ENCODE measurements at regions not wholly inside any gene's neighbourhood (a gene's known extent, or its start where the extent isn't known, plus 50 kb on each side); places are given as distances from the start of the nearest gene placed in this dataset.

DNA sequence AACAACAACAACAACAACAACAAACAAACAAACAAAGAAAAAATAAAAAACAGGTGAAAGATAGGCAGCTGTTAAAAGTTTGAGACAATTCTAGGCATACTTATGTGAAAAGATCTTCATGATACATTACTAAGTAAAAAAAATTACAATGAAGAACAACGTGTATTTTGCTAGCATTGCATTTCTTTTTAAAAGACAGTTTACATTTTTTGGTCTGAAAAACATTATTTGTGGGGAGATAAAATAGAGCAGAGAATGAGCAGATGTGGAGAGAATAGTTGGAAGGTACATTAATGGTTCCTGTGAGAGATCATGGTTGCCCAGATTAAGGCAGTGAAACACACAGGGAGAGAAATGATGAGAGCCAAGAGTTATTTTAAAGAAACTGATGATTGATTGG lies 210.2 kb upstream of the MKLN1 start:
- TF ChIP-seq TCF12 (IDR thresholded peaks at IDR 0.05; ENCODE audit: low read depth) (no peak), TEAD4 (IDR thresholded peaks at IDR 0.05) (no peak), CREB1 (IDR thresholded peaks at IDR 0.05; ENCODE audit: low read depth) (no peak), ZBTB7A (IDR thresholded peaks at IDR 0.05; ENCODE audit: low read depth) (no peak), EGR1 (IDR thresholded peaks at IDR 0.05) (no peak), NFIC (IDR thresholded peaks at IDR 0.05) (no peak), RAD21 (IDR thresholded peaks at IDR 0.05; ENCODE audit: low read depth) (no peak), EP300 (IDR thresholded peaks at IDR 0.05; ENCODE audit: borderline replicate concordance) (no peak), YY1 (IDR thresholded peaks at IDR 0.05; ENCODE audit: low read depth) (no peak), CEBPB (IDR thresholded peaks at IDR 0.05) (no peak), FOXM1 (IDR thresholded peaks at IDR 0.05; ENCODE audit: borderline replicate concordance, low read depth) (no peak), TAF1 (IDR thresholded peaks at IDR 0.05; ENCODE audit: low read depth) (no peak)
- TF ChIP-seq, protein P1, sequence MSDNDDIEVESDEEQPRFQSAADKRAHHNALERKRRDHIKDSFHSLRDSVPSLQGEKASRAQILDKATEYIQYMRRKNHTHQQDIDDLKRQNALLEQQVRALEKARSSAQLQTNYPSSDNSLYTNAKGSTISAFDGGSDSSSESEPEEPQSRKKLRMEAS (IDR thresholded peaks at IDR 0.05), result no peak
- TF ChIP-seq, protein P2, sequence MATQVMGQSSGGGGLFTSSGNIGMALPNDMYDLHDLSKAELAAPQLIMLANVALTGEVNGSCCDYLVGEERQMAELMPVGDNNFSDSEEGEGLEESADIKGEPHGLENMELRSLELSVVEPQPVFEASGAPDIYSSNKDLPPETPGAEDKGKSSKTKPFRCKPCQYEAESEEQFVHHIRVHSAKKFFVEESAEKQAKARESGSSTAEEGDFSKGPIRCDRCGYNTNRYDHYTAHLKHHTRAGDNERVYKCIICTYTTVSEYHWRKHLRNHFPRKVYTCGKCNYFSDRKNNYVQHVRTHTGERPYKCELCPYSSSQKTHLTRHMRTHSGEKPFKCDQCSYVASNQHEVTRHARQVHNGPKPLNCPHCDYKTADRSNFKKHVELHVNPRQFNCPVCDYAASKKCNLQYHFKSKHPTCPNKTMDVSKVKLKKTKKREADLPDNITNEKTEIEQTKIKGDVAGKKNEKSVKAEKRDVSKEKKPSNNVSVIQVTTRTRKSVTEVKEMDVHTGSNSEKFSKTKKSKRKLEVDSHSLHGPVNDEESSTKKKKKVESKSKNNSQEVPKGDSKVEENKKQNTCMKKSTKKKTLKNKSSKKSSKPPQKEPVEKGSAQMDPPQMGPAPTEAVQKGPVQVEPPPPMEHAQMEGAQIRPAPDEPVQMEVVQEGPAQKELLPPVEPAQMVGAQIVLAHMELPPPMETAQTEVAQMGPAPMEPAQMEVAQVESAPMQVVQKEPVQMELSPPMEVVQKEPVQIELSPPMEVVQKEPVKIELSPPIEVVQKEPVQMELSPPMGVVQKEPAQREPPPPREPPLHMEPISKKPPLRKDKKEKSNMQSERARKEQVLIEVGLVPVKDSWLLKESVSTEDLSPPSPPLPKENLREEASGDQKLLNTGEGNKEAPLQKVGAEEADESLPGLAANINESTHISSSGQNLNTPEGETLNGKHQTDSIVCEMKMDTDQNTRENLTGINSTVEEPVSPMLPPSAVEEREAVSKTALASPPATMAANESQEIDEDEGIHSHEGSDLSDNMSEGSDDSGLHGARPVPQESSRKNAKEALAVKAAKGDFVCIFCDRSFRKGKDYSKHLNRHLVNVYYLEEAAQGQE (IDR thresholded peaks at IDR 0.05; ENCODE audit: low read depth), result no peak
- TF ChIP-seq, protein P3, sequence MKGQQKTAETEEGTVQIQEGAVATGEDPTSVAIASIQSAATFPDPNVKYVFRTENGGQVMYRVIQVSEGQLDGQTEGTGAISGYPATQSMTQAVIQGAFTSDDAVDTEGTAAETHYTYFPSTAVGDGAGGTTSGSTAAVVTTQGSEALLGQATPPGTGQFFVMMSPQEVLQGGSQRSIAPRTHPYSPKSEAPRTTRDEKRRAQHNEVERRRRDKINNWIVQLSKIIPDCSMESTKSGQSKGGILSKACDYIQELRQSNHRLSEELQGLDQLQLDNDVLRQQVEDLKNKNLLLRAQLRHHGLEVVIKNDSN (IDR thresholded peaks at IDR 0.05), result no peak

DNA sequence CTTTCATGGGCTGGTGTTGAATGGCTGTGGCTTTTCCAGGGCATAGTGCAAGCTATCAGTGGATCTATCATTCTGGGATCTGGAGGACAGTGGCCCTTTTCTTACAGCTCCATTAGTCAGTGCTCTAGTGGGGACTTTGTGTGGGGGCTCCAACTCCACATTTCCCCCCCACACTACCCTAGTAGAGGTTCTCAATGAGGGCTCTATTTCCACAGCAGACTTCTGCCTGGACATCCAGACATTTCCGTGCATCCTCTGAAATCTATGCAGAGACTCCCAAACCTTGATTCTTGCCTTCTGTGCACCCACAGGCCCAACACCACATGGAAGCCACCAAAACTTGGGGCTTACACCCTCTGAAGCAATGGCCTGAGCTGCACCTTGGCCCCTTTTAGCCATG lies 208.3 kb upstream of the MKLN1 start:
- TF ChIP-seq TCF12 (IDR thresholded peaks at IDR 0.05; ENCODE audit: low read depth) (no peak), CEBPB (IDR thresholded peaks at IDR 0.05) (no peak), TEAD4 (IDR thresholded peaks at IDR 0.05) (no peak), NFIC (IDR thresholded peaks at IDR 0.05) (no peak), TAF1 (IDR thresholded peaks at IDR 0.05; ENCODE audit: low read depth) (no peak), YY1 (IDR thresholded peaks at IDR 0.05; ENCODE audit: low read depth) (no peak), ZBTB7A (IDR thresholded peaks at IDR 0.05; ENCODE audit: low read depth) (no peak), FOXM1 (IDR thresholded peaks at IDR 0.05; ENCODE audit: borderline replicate concordance, low read depth) (no peak), EGR1 (IDR thresholded peaks at IDR 0.05) (no peak)
- TF ChIP-seq, protein P1 (IDR thresholded peaks at IDR 0.05), result no peak
- TF ChIP-seq, protein P3 (IDR thresholded peaks at IDR 0.05), result no peak

DNA sequence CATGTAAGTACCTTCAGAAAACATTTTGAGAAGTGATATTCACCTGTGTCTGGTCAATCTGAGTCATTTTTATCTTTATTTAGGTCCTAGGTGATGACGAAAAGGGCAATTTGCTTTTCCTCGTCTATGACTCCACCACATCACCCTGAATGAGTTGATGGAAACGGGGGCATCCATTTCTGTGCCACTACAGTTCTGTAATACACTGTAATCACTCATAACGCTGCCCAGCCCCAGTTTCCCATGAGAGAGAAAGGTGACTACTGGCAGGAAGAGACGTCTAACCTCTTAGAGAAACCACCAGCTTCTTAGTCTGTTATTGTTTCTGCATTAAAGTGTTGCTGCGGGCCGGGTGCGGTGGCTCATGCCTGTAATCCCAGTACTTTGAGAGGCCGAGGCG lies 205.3 kb upstream of the MKLN1 start:
- no peak for TF ChIP-seq TCF12 (IDR thresholded peaks at IDR 0.05; ENCODE audit: low read depth)
- TF ChIP-seq CREB1 (IDR thresholded peaks at IDR 0.05; ENCODE audit: low read depth), result no peak
- no peak for TF ChIP-seq TEAD4 (IDR thresholded peaks at IDR 0.05)
- no peak for TF ChIP-seq YY1 (IDR thresholded peaks at IDR 0.05; ENCODE audit: low read depth)
- no peak for TF ChIP-seq CEBPB (IDR thresholded peaks at IDR 0.05)
- no peak for TF ChIP-seq NFIC (IDR thresholded peaks at IDR 0.05)
- TF ChIP-seq RAD21 (IDR thresholded peaks at IDR 0.05; ENCODE audit: low read depth), result no peak
- TF ChIP-seq, protein P2 (IDR thresholded peaks at IDR 0.05; ENCODE audit: low read depth), result no peak
- TF ChIP-seq, protein P3 (IDR thresholded peaks at IDR 0.05), result no peak
- TF ChIP-seq TAF1 (IDR thresholded peaks at IDR 0.05; ENCODE audit: low read depth), result no peak
- no peak for TF ChIP-seq ZBTB7A (IDR thresholded peaks at IDR 0.05; ENCODE audit: low read depth)
- TF ChIP-seq, protein P1 (IDR thresholded peaks at IDR 0.05), result no peak

DNA sequence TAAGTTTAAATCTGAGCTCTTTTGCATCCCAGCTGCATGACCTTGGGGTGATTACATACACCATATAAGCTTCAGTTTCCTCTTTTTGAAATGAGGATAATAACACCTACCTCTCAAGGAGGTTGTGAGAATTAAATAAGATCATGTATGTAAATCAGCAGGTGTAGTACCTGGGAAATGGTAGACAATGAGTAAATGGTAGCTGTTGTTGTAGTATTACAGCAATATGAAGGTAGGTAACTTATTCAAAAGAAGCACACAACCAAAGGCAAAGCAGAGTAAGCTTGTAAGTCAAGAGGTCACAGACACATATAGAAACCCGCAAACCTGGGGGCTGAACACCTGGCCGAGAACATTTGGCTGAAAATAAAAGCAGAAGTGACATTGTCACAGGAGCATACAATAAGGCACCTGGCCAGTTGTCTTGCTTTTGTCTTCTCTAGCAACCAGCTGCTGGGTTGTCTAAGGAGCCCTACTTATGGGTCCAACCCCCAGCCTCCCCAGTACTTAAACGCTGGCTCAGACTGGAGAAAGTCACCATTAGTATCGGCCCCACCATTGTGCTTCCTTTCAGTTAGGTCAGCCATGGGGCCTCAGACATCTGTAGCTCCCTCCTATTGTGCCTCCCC lies 203.6 kb upstream of the MKLN1 start:
- TF ChIP-seq EGR1 (IDR thresholded peaks at IDR 0.05) (no peak), TAF1 (IDR thresholded peaks at IDR 0.05; ENCODE audit: low read depth) (no peak), YY1 (IDR thresholded peaks at IDR 0.05; ENCODE audit: low read depth) (no peak), NFIC (IDR thresholded peaks at IDR 0.05) (no peak), CEBPB (IDR thresholded peaks at IDR 0.05) (no peak), TEAD4 (IDR thresholded peaks at IDR 0.05) (no peak), TCF12 (IDR thresholded peaks at IDR 0.05; ENCODE audit: low read depth) (no peak), ZBTB7A (IDR thresholded peaks at IDR 0.05; ENCODE audit: low read depth) (no peak), EP300 (IDR thresholded peaks at IDR 0.05; ENCODE audit: borderline replicate concordance) (no peak)
- TF ChIP-seq, protein P2 (IDR thresholded peaks at IDR 0.05; ENCODE audit: low read depth), result no peak
- TF ChIP-seq, protein P3 (IDR thresholded peaks at IDR 0.05), result no peak

Measured in Ishikawa (cell line).